Pancreas (tissue), 10 donors: ENCODE measurements at regions not wholly inside any gene's neighbourhood (a gene's known extent, or its start where the extent isn't known, plus 50 kb on each side); places are given as distances from the start of the nearest gene placed in this dataset.

Experiments
- ATAC-seq, 4 donors: fragments of 200-7000 bp; cut with Tn5 transposase; one replicate each; pipeline versions ENCODE4 v1.8.0 to v1.9.1; 2020; ENCODE audit warnings: mild to moderate bottlenecking in 4 of 4, moderate library complexity in 4 of 4
- DNase-seq, 6 donors: peaks; one replicate each; pipeline ENCODE4 v3.0.0-alpha.2; 2020
- FAIRE-seq: peaks from 2 replicates; lab custom pipeline; 2012; peaks lifted over from hg19 to GRCh38; lab: Jason Lieb, UNC
- H3K27ac ChIP-seq, 4 donors: fragments of 200-600 bp; sonication (generic); 1 replicate in 3 of 4; 2 replicates in 1 of 4; pipeline versions ENCODE4 v1.5.0 to v1.8.0; 2020
- H3K27me3 ChIP-seq, 4 donors: fragments of 200-600 bp; one replicate each; pipeline ENCODE4 v1.8.0; 2021
- H3K36me3 ChIP-seq, 3 donors: fragments of 200-600 bp; sonication (generic) in 1 of 3; one replicate each; pipeline versions ENCODE4 v1.5.0 to v1.8.0; 2020 to 2021
- H3K4me1 ChIP-seq, 3 donors: fragments of 200-600 bp; one replicate each; pipeline ENCODE4 v1.8.0; 2021
- H3K4me3 ChIP-seq, 4 donors: fragments of 200-600 bp; sonication (generic) in 2 of 4; one replicate each; pipeline versions ENCODE4 v1.5.0 to v1.8.0; 2020 to 2021
- H3K9me3 ChIP-seq, 4 donors: fragments of 200-600 bp; one replicate each; pipeline ENCODE4 v1.8.0; 2021
- WGBS, 2 donors: extraction: QIAGEN DNeasy Blood & Tissue Kit; methylation state at CpG; one replicate each; pipeline ENCODE4 v1.1.7; 2013; 5-methylcytosine and 5-hydroxymethylcytosine counted together
- intact Hi-C, 3 donors: fragments of 100-400 bp; cut with DNase I; formaldehyde crosslinking; loops; one replicate each; pipeline versions ENCODE4 v1.11.1 to v1.14.2; 2022
- TF ChIP-seq, protein P1 (sequence below), 4 donors: fragments of 200-600 bp; sonication (generic) in 3 of 4; IDR thresholded peaks; one replicate each; pipeline versions ENCODE4 v1.5.0 to v1.8.0; 2021; ENCODE audit warnings: antibody characterized with exemption in 4 of 4
- donor health status: healthy with polysubstance abuse.
- donor health status: DM: no; HTN: no; CAD: no; lungs with moderate emphysema.
- donor health status: DM: no; HTN: no; CAD: no.
- donor health status: control.
- donor health status: control.
- donor health status: Bipolar disorder and iron deficiency.
- donor health status: DM: yes; HTN: yes; CAD: no.
- donor health status: DM: no; HTN: no; CAD: no.
- donor health status: DM: no; HTN: no; CAD: no.
- donor health status: DM: yes; HTN: yes; CAD: no.

DNA sequence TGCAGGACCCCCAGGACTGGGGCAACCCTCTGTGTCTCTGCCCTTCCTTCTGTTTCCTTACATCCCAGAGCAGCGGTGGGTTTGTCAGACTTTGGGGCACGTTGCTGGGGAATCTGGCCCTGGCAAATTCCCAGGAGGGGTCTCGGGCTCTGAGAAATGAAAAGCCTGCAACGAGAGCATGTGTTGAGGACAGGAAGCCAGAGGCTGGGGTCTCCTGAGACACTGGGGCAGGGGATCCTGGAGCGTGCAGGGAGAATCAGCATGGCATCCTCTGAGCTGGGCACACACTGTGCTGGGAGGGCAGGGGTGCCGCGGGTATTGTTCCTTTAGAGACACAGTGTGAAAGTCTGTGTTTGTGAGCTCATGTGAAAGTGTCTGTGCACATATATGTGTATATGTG is 279.9 kb upstream of the PPP2R2D start:
- ATAC-seq: no peak
- TF ChIP-seq, protein P1, sequence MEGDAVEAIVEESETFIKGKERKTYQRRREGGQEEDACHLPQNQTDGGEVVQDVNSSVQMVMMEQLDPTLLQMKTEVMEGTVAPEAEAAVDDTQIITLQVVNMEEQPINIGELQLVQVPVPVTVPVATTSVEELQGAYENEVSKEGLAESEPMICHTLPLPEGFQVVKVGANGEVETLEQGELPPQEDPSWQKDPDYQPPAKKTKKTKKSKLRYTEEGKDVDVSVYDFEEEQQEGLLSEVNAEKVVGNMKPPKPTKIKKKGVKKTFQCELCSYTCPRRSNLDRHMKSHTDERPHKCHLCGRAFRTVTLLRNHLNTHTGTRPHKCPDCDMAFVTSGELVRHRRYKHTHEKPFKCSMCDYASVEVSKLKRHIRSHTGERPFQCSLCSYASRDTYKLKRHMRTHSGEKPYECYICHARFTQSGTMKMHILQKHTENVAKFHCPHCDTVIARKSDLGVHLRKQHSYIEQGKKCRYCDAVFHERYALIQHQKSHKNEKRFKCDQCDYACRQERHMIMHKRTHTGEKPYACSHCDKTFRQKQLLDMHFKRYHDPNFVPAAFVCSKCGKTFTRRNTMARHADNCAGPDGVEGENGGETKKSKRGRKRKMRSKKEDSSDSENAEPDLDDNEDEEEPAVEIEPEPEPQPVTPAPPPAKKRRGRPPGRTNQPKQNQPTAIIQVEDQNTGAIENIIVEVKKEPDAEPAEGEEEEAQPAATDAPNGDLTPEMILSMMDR (IDR thresholded peaks at IDR 0.05): no peak
- intact Hi-C loops: no loop called here
- H3K4me3 ChIP-seq: no peak overlapping the region
- no peak for DNase-seq
- no peaks in the 10 kb centered on the region for H3K9me3 ChIP-seq
- H3K27ac ChIP-seq: no peak overlapping the region
- H3K27me3 ChIP-seq: no peaks in the 10 kb centered on the region
- WGBS, 2 donors: 64 to 74% methylated on average over 7 of the region's 7 CpGs
- FAIRE-seq: no peak
- H3K36me3 ChIP-seq: no peaks in the 10 kb centered on the region
- H3K4me1 ChIP-seq: no peaks in the 10 kb centered on the region

DNA sequence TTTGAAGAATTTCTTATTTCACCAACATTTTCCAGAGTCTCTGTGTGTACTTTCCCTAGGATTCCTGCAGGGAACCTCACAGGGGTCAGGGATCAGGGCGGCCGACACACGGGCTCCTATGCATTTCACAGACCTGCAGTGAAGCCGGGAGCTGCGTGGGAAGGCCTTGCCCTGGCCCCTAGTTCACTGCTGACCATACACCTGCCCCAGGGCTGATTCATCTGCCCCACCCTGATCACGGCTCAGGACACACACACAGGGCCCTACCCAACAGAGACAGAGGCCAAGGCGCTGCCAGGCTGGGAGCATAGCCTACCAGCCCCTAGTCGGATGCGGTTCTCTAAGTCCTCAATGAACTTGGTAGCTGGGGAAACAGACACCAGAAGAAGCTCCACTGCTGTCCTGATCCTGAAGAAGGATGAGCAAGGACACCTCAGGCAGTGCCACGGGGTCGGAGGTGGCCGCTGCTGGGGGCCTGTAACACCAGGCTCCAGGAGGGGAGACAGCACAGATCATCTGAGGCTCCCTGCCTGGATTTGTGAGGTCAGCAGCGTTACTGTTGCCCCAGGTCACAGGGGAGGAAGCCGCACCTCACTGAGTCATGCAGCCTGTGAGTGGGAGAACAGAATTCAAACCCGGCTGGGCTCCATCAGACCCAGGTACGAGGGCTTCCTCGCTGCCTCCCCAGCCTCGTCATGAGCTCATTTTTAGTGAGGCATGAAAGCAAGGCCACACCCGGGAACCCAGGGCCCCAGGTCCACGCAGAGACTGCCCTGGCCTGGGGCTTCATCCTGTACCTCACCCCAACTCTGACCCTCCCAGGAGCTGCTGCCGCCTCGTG is 278.8 kb upstream of the PPP2R2D start:
- H3K4me1 ChIP-seq: no peaks in the 10 kb centered on the region
- no peak for ATAC-seq
- no peak overlapping the region for H3K27ac ChIP-seq
- WGBS, 2 donors: 75 to 82% methylated on average over 22 of the region's 22 CpGs
- FAIRE-seq: no peak
- peak in 1 of 6 donors; percentile 29 for DNase-seq
- intact Hi-C loops: no loop called here
- H3K9me3 ChIP-seq: no peaks in the 10 kb centered on the region
- H3K4me3 ChIP-seq: no peak overlapping the region
- H3K36me3 ChIP-seq: no peaks in the 10 kb centered on the region
- H3K27me3 ChIP-seq: no peaks in the 10 kb centered on the region
- TF ChIP-seq, protein P1 (IDR thresholded peaks at IDR 0.05): no peak

DNA sequence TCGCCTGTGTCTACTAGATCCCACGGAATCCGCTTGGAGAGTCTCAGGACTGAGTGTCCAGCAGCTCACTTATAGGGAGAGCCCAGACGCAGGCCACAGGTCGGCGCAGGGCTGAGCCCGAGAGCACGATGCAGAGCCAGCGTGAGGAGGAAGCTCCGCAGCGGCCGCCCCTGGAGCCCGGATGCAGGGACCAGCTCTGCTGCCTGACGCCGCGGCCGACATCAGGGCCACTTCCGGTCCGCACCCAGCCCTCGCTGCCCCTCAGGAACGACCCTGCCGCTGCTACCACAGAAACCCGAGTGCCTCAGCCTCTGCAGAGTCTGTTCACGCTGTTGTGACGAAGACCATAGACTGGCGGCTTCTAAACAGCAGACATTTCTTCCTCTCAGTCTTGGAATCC is 275.8 kb upstream of the PPP2R2D start:
- 84 to 89% methylated on average over 25 to 26 of the region's 26 CpGs for WGBS, 2 donors
- intact Hi-C loops: no loop called here
- H3K4me1 ChIP-seq: no peaks in the 10 kb centered on the region
- no peak for ATAC-seq
- H3K27ac ChIP-seq: no peak overlapping the region
- no peaks in the 10 kb centered on the region for H3K27me3 ChIP-seq
- no peak for FAIRE-seq
- H3K4me3 ChIP-seq: no peak overlapping the region
- H3K9me3 ChIP-seq: no peaks in the 10 kb centered on the region
- no peak for DNase-seq
- H3K36me3 ChIP-seq: no peaks in the 10 kb centered on the region
- TF ChIP-seq, protein P1 (IDR thresholded peaks at IDR 0.05): no peak

DNA sequence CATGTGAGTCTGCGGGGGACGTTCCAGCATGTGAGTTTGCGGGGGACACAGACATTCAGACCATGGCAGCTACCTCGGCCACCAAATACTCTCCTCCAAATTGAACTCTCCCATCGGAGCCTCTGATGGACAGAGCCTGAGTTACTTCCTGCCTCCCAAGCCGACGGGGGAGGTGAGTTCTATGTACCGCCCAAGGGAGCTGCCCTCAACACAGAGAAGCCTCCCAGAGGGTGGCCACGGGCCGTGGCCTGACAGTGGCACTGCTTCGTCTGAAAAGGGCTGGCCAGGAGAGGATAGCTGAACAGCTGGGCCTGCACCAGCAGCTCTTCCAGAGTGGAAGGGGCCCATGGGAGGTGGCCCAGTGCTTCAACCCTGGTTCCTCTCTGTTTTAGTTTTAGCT is 274.5 kb upstream of the PPP2R2D start:
- FAIRE-seq (no peak), DNase-seq (no peak), ATAC-seq (no peak)
- H3K4me3 ChIP-seq: no peak overlapping the region
- WGBS, 2 donors: 82 to 86% methylated on average over 11 of the region's 11 CpGs
- H3K27me3 ChIP-seq: no peaks in the 10 kb centered on the region
- no peaks in the 10 kb centered on the region for H3K4me1 ChIP-seq
- intact Hi-C loops: no loop called here
- TF ChIP-seq, protein P1 (IDR thresholded peaks at IDR 0.05): no peak
- H3K27ac ChIP-seq: no peak overlapping the region
- no peaks in the 10 kb centered on the region for H3K36me3 ChIP-seq
- no peaks in the 10 kb centered on the region for H3K9me3 ChIP-seq
